ENCODE measurements at regions not wholly inside any gene's neighbourhood (a gene's known extent, or its start where the extent isn't known, plus 50 kb on each side); places are given as distances from the start of the nearest gene placed in this dataset.

- H3K79me1 ChIP-seq (ENCODE audit: low read depth, low read length) = no peaks in the 10 kb centered on the region
- H2BK12ac ChIP-seq (ENCODE audit: low read depth, low read length) = no peak overlapping the region
- no peaks in the 10 kb centered on the region for H3K23me2 ChIP-seq (ENCODE audit: low read depth, low read length)
- no peak overlapping the region for H2BK15ac ChIP-seq (ENCODE audit: low read length)
- no peak overlapping the region for H3K18ac ChIP-seq (ENCODE audit: extremely low read depth, low read length)
- no peak overlapping the region for H2BK120ac ChIP-seq (replicated peaks; ENCODE audit: low read depth, low read length)
- H3K14ac ChIP-seq (ENCODE audit: insufficient read length) = no peak overlapping the region
- H2AFZ ChIP-seq (ENCODE audit: low read length) = no peak overlapping the region
- H3K27ac ChIP-seq (ENCODE audit: low read depth, low read length) = no peak overlapping the region
- H3K9me3 ChIP-seq (ENCODE audit: insufficient read depth in 2 of 2, low read depth in 1 of 2, low read length in 1 of 2) = no peaks in the 10 kb centered on the region
- no peak overlapping the region for H2AK5ac ChIP-seq (ENCODE audit: low read depth, low read length)
- no peaks in the 10 kb centered on the region for H3K36me3 ChIP-seq (ENCODE audit: control insufficient read depth in 2 of 4, insufficient read depth in 4 of 4, low read length in 3 of 4)
- no peak for FAIRE-seq
- H4K8ac ChIP-seq (ENCODE audit: extremely low read depth, insufficient read depth, low read length) = no peak overlapping the region
- no peak overlapping the region for H3K56ac ChIP-seq (replicated peaks; ENCODE audit: insufficient read length, low read depth, low read length)
- H4K20me1 ChIP-seq (replicated peaks in 1 of 2; ENCODE audit: control insufficient read depth in 1 of 2, insufficient read depth in 2 of 2, low read length in 2 of 2) = no peaks in the 10 kb centered on the region
- no peak overlapping the region for H2BK20ac ChIP-seq (ENCODE audit: low read length)
- H3K4me1 ChIP-seq (replicated peaks in 1 of 4; ENCODE audit: control insufficient read depth in 3 of 4, insufficient read depth in 4 of 4, low read length in 3 of 4) = peaks cover 0 to 8% (median 5%) of the 10 kb centered on the region in 4 experiments; a peak in 3 of 7 replicates
- POLR2A ChIA-PET (ENCODE audit: partially characterized antibody) = no interaction called here
- no peak overlapping the region for H4K5ac ChIP-seq (ENCODE audit: insufficient read length, low read depth, low read length)
- H3K4me2 ChIP-seq (ENCODE audit: insufficient read depth in 1 of 2, low read depth in 2 of 2, low read length in 2 of 2) = no peak overlapping the region
- H4K91ac ChIP-seq (replicated peaks; ENCODE audit: insufficient read length, low read length) = no peak overlapping the region
- H3K4ac ChIP-seq (replicated peaks; ENCODE audit: insufficient read length, low read depth, low read length) = no peak overlapping the region
- H3K27me3 ChIP-seq (replicated peaks in 1 of 4; ENCODE audit: control insufficient read depth in 3 of 4, extremely low read depth in 1 of 4, insufficient read depth in 3 of 4, low read length in 3 of 4) = no peaks in the 10 kb centered on the region
- no peak overlapping the region for H3K9ac ChIP-seq (replicated peaks in 1 of 4; ENCODE audit: extremely low read depth in 1 of 4, low read depth in 3 of 4, low read length in 3 of 4)
- H2BK5ac ChIP-seq (ENCODE audit: low read depth, low read length) = no peak overlapping the region
- no peak overlapping the region for H3K23ac ChIP-seq (ENCODE audit: insufficient read length)
- no peak overlapping the region for H3K4me3 ChIP-seq (ENCODE audit: extremely low read depth in 1 of 4, insufficient read depth in 2 of 4, low read depth in 3 of 4, low read length in 4 of 4)
- 83% methylated on average over 2 of the region's 2 CpGs; no CpG with 5 or more reads in 1 of the 2 experiments for WGBS, 2 experiments (ENCODE audit: extremely low coverage in 1 of 2, insufficient coverage in 1 of 2, insufficient read length in 1 of 2, insufficient replicate concordance in 2 of 2, low coverage in 1 of 2, low lambda C conversion rate in 2 of 2, missing lambda C conversion rate in 1 of 2)
- CTCF ChIA-PET (ENCODE audit: partially characterized antibody) = interaction anchor here (0.7 to 1.7 kb wide), 3 partner anchors 34 to 60 kb away, joined by 3 to 4 read pairs (median 3); no protein-coding TSS in a partner anchor
- H3K79me2 ChIP-seq (ENCODE audit: control insufficient read depth in 1 of 2, insufficient read depth in 2 of 2, low read length in 2 of 2) = no peaks in the 10 kb centered on the region
- no peak for DNase-seq (ENCODE audit: low read depth in 1 of 2, low spot score in 2 of 2)
- TF ChIP-seq SIRT6 (IDR thresholded peaks at IDR 0.05; ENCODE audit: low read length) (no peak), EZH2 (IDR thresholded peaks at IDR 0.05; ENCODE audit: low read depth, low read length, severe bottlenecking) (no peak), POU5F1 (IDR thresholded peaks at IDR 0.05; ENCODE audit: low read depth, low read length) (no peak), PHF8 (conservative IDR thresholded peaks at IDR 0.05; ENCODE audit: low read depth, low read length) (no peak), USF2 (IDR thresholded peaks at IDR 0.05; ENCODE audit: low read length) (no peak), SUZ12 (IDR thresholded peaks at IDR 0.05; ENCODE audit: low read length) (no peak), FOSL1 (IDR thresholded peaks at IDR 0.05; ENCODE audit: insufficient read depth, low read depth, low read length) (no peak), CHD2 (IDR thresholded peaks at IDR 0.05; ENCODE audit: low read length) (no peak), TCF12 (IDR thresholded peaks at IDR 0.05; ENCODE audit: low read depth, low read length) (no peak), ASH2L (IDR thresholded peaks at IDR 0.05; ENCODE audit: low read length) (no peak), MAFK (IDR thresholded peaks at IDR 0.05; ENCODE audit: low read depth, low read length) (no peak), ZNF274 (IDR thresholded peaks at IDR 0.05; ENCODE audit: borderline replicate concordance, extremely low read depth, low read length) (no peak), EGR1 (IDR thresholded peaks at IDR 0.05; ENCODE audit: borderline replicate concordance, low read depth, low read length) (no peak), EP300 (IDR thresholded peaks at IDR 0.05; ENCODE audit: borderline replicate concordance in 1 of 2, low read depth in 2 of 2, low read length in 2 of 2) (no peak)
Observed at GRCh38 chr2:104794441-104794840, 59.5 kb upstream of the POU3F3 start.

Data from H1 (cell line).